Naive thymus-derived CD4-positive, alpha-beta T cell (primary cell): ENCODE measurements at regions not wholly inside any gene's neighbourhood (a gene's known extent, or its start where the extent isn't known, plus 50 kb on each side); places are given as distances from the start of the nearest gene placed in this dataset.

ENCODE experiments used
- ATAC-seq: fragments of 150-1000 bp; cut with Tn5 transposase; 2 replicates; pipeline ENCODE4 v1.10.0; 2021; ENCODE audit warnings: mild to moderate bottlenecking, moderate library complexity
- CTCF ChIA-PET: fragments of 350-600 bp; sonication (Branson Sonifier 250); formaldehyde crosslinking; loops from one replicate; lab custom pipeline; 2021; ENCODE audit warnings: antibody characterized with exemption; lab: Charles Lee
- POLR2A ChIA-PET: fragments of 350-600 bp; sonication (Branson Sonifier 250); formaldehyde crosslinking; loops from one replicate; lab custom pipeline; 2021; ENCODE audit warnings: antibody characterized with exemption, inconsistent platforms; lab: Charles Lee
- DNase-seq, 9 donors: peaks; one replicate each; pipeline versions ENCODE4 v3.0.0 to v3.0.0-alpha.2; 2020 to 2022; ENCODE audit warnings: mixed read lengths in 1 of 9
- H3K27ac ChIP-seq: one replicate; pipeline ENCODE4 v1.7.0; 2013; ENCODE audit warnings: mild to moderate bottlenecking, low read depth, low read length, moderate library complexity
- H3K27me3 ChIP-seq, 2 donors: one replicate each; pipeline ENCODE4 v1.7.0; 2013; ENCODE audit warnings: low read length in 2 of 2, mild to moderate bottlenecking in 2 of 2, moderate library complexity in 2 of 2; ENCODE audit not compliant: control insufficient read depth in 2 of 2, insufficient read depth in 2 of 2
- H3K36me3 ChIP-seq, 3 experiments: 1 replicate in 2 of 3; 2 replicates in 1 of 3; pipeline ENCODE4 v1.7.0; 2013; ENCODE audit warnings: low read length in 3 of 3, mild to moderate bottlenecking in 3 of 3, moderate library complexity in 1 of 3; ENCODE audit not compliant: insufficient read depth in 3 of 3, control insufficient read depth in 2 of 3
- H3K4me1 ChIP-seq, 2 donors: one replicate each; pipeline ENCODE4 v1.7.0; 2013; ENCODE audit warnings: low read length in 2 of 2, mild to moderate bottlenecking in 2 of 2, moderate library complexity in 1 of 2; ENCODE audit not compliant: control insufficient read depth in 2 of 2, insufficient read depth in 2 of 2
- H3K4me3 ChIP-seq: 2 replicates; pipeline ENCODE4 v1.7.0; 2013; ENCODE audit warnings: mild to moderate bottlenecking, low read length
- H3K9me3 ChIP-seq, 3 experiments: 1 replicate in 2 of 3; 2 replicates in 1 of 3; pipeline ENCODE4 v1.7.0; 2013; ENCODE audit warnings: low read length in 3 of 3; ENCODE audit not compliant: control insufficient read depth in 2 of 3
- H3K27ac Mint-ChIP-seq, 9 donors: one replicate each; pipeline ENCODE4 v1.8.0; 2020 to 2022; ENCODE audit warnings: mixed read lengths in 9 of 9, mild to moderate bottlenecking in 8 of 9, moderate library complexity in 5 of 9, inconsistent platforms in 2 of 9
- H3K27me3 Mint-ChIP-seq, 5 donors: one replicate each; pipeline ENCODE4 v1.8.0; 2021 to 2022; ENCODE audit warnings: mixed read lengths in 5 of 5, mild to moderate bottlenecking in 1 of 5
- H3K36me3 Mint-ChIP-seq, 5 donors: one replicate each; pipeline ENCODE4 v1.8.0; 2020 to 2022; ENCODE audit warnings: mixed read lengths in 5 of 5, mild to moderate bottlenecking in 3 of 5, inconsistent platforms in 1 of 5
- H3K4me1 Mint-ChIP-seq, 7 donors: one replicate each; pipeline ENCODE4 v1.8.0; 2020 to 2022; ENCODE audit warnings: mixed read lengths in 7 of 7, mild to moderate bottlenecking in 3 of 7, inconsistent platforms in 1 of 7
- H3K4me3 Mint-ChIP-seq, 10 donors: one replicate each; pipeline ENCODE4 v1.8.0; 2020 to 2022; ENCODE audit warnings: mild to moderate bottlenecking in 10 of 10, mixed read lengths in 10 of 10, moderate library complexity in 6 of 10, inconsistent platforms in 2 of 10
- H3K9me3 Mint-ChIP-seq, 11 donors: one replicate each; pipeline ENCODE4 v1.8.0; 2020 to 2022; ENCODE audit warnings: mixed read lengths in 11 of 11, mild to moderate bottlenecking in 4 of 11, inconsistent platforms in 1 of 11, moderate library complexity in 1 of 11
- intact Hi-C, 2 donors: fragments of 100-400 bp; cut with micrococcal nuclease; formaldehyde crosslinking; loops; one replicate each; pipeline ENCODE4 v1.15.1; 2023

- CTCF ChIA-PET: no interaction called here
- no peaks in the 10 kb centered on the region for H3K9me3 ChIP-seq
- intact Hi-C loops: no loop called here
- H3K4me3 Mint-ChIP-seq: no peak overlapping the region
- POLR2A ChIA-PET: no interaction called here
- H3K4me1 ChIP-seq: no peaks in the 10 kb centered on the region
- no peaks in the 10 kb centered on the region for H3K36me3 Mint-ChIP-seq
- DNase-seq (no peak), ATAC-seq (no peak)
- peaks cover 0 to 5% (median 0%) of the 10 kb centered on the region in 11 donors for H3K9me3 Mint-ChIP-seq
- no peak overlapping the region for H3K27ac Mint-ChIP-seq
- H3K27me3 Mint-ChIP-seq: peaks cover 3 to 36% (median 29%) of the 10 kb centered on the region in 5 donors
- H3K36me3 ChIP-seq: no peaks in the 10 kb centered on the region
- no peaks in the 10 kb centered on the region for H3K4me1 Mint-ChIP-seq
- no peak overlapping the region for H3K27ac ChIP-seq
- no peak overlapping the region for H3K4me3 ChIP-seq
- no peaks in the 10 kb centered on the region for H3K27me3 ChIP-seq
Measured at GRCh38 chr4:42302348-42302747, 94.9 kb upstream of the SHISA3 start.

DNA sequence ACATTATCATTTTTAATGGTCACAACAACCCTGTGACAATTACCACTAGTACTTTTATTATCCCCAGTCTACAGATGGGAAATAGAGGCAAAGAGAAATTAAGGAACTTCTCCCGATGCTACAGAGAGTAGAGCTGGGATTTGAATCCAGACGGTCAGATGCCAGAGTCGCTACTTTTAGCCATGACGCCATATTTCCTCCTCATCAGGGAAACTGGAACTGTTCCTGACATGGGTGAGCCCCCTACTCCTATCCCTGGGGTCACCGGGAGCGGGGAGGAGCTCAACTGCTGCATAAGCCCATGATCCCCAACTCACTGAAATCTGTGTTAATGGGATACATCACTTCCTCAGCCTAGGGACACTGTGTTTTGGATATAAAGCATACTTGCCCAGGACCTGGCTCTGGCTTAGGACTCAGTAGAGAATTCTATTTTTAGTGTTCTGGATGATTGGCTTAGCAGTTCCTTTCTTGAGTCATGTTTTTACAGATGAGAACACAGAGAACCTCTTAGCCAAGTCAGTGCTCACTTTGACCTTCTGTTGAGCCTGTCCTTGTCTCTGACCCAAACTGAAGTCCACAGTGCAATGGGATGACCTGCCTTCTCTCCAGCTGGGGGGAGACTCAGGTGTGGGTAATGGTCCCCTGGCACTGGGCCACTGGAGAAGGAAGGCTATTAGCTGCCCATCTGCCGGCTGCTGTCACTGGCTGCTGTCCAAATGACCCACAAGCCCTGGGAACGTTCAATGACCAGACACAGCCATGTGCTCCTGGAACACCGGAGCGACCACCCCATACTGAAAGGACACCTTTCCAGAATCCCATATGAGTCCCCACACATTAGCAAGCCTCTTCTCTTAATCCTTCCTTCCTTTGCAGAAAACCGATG, 90.8 kb upstream of the SHISA3 start:
- Histone ChIP-seq H3K4me1 (no peaks in the 10 kb centered on the region), H3K4me3 (no peak overlapping the region), H3K27me3 (no peaks in the 10 kb centered on the region), H3K36me3 (no peaks in the 10 kb centered on the region), H3K9me3 (no peaks in the 10 kb centered on the region), H3K27ac (no peak overlapping the region)
- Mint-ChIP-seq H3K4me1 (no peaks in the 10 kb centered on the region), H3K9me3 (peaks cover 0 to 6% (median 0%) of the 10 kb centered on the region in 11 donors), H3K4me3 (no peak overlapping the region), H3K36me3 (no peaks in the 10 kb centered on the region), H3K27ac (peak overlapping the region in 1 of 9 donors; percentile 26), H3K27me3 (peaks cover 0 to 41% (median 24%) of the 10 kb centered on the region in 5 donors)
- intact Hi-C loops: no loop called here
- ChIA-PET CTCF (no interaction called here), POLR2A (no interaction called here)
- DNase-seq (no peak), ATAC-seq (no peak)

- Mint-ChIP-seq H3K9me3 (peaks cover 0 to 5% (median 0%) of the 10 kb centered on the region in 11 donors), H3K27me3 (peaks cover 0 to 37% (median 23%) of the 10 kb centered on the region in 5 donors), H3K4me1 (no peaks in the 10 kb centered on the region), H3K4me3 (no peak overlapping the region), H3K27ac (no peak overlapping the region), H3K36me3 (no peaks in the 10 kb centered on the region)
- CTCF ChIA-PET: no interaction called here
- no peaks in the 10 kb centered on the region for H3K27me3 ChIP-seq
- no peaks in the 10 kb centered on the region for H3K4me1 ChIP-seq
- DNase-seq: no peak
- intact Hi-C loops: no loop called here
- no peaks in the 10 kb centered on the region for H3K9me3 ChIP-seq
- no peak overlapping the region for H3K27ac ChIP-seq
- no peaks in the 10 kb centered on the region for H3K36me3 ChIP-seq
- no peak overlapping the region for H3K4me3 ChIP-seq
- POLR2A ChIA-PET: no interaction called here
- ATAC-seq: no peak
Measured at GRCh38 chr4:42308247-42308646, 89.0 kb upstream of the SHISA3 start.

DNA sequence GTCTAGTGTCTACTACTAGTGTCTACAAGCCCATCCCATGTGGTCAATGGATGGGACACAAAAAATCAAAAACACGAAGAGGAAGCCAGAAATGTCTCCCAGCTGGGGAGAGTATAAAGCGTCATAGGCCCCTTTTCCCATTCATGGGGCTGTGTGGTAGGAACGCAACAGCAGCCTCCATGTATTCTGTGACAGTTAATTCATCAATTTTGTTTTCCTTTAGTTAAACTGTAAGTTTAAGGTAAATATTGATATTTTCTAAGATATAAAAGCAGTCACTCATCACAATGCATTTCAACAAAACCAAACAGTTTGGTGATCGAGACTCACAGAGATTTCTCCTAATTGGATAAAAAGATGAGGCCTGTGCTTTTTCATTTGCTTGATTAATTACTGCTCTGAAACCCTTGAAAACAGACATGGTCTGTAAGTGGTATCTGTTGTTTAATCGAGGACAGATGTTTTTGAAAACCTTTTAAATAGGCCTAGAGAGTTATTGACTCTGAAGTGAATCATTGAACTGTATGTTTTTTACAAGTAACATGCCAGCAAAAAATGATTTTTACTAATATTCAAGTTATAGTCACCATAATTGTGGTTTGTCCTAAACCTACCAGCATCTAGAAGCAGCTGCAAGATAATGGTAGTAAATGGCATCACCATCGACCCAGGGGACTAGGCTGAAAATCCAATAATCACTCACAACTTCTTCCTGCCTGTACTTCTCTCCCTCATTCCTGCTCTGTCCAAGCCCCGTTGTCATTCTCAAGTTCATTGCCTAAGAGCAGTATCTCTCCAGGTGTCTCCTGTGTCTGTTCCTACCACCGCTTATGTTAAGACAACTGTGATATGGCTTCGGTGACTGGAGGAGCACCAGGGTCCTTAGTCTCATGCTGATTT, 87.7 kb upstream of the SHISA3 start:
- Histone ChIP-seq H3K9me3 (no peaks in the 10 kb centered on the region), H3K27me3 (no peaks in the 10 kb centered on the region), H3K36me3 (no peaks in the 10 kb centered on the region), H3K27ac (no peak overlapping the region), H3K4me3 (no peak overlapping the region), H3K4me1 (no peaks in the 10 kb centered on the region)
- intact Hi-C loops: no loop called here
- Mint-ChIP-seq H3K4me1 (no peaks in the 10 kb centered on the region), H3K9me3 (peaks cover 0 to 6% (median 0%) of the 10 kb centered on the region in 11 donors), H3K4me3 (no peak overlapping the region), H3K27ac (no peak overlapping the region), H3K36me3 (no peaks in the 10 kb centered on the region), H3K27me3 (peaks cover 0 to 43% (median 21%) of the 10 kb centered on the region in 5 donors)
- no peak for DNase-seq
- ATAC-seq: no peak
- ChIA-PET CTCF (no interaction called here), POLR2A (no interaction called here)

DNA sequence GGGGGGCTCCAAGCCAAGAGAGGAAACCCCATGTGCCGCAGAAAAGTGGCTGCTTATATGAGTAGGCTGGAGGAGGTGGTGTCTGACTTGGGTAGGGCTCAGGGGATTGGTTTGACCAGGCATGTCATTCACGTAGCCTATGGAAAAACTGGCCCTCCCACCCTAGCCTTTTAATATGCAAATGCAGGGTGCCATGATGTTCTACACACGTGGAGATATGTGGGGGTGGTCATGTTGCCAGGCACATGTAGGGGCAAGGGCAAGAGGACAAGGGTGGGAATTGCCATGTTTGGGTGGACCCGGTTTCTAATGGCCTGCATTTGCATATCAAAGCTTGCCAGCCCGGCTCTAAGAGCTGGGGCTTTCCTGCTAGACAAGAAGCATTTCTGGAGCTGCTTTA, 86.9 kb upstream of the SHISA3 start:
- ChIA-PET CTCF (no interaction called here), POLR2A (no interaction called here)
- Histone ChIP-seq H3K36me3 (no peaks in the 10 kb centered on the region), H3K27me3 (no peaks in the 10 kb centered on the region), H3K4me1 (no peaks in the 10 kb centered on the region), H3K4me3 (no peak overlapping the region), H3K9me3 (no peaks in the 10 kb centered on the region), H3K27ac (no peak overlapping the region)
- Mint-ChIP-seq H3K27ac (no peak overlapping the region), H3K27me3 (peaks cover 0 to 40% (median 21%) of the 10 kb centered on the region in 5 donors), H3K36me3 (no peaks in the 10 kb centered on the region), H3K4me1 (no peaks in the 10 kb centered on the region), H3K4me3 (no peak overlapping the region), H3K9me3 (peaks cover 0 to 6% (median 0%) of the 10 kb centered on the region in 11 donors)
- intact Hi-C loops: no loop called here
- no peak for ATAC-seq
- DNase-seq: no peak

DNA sequence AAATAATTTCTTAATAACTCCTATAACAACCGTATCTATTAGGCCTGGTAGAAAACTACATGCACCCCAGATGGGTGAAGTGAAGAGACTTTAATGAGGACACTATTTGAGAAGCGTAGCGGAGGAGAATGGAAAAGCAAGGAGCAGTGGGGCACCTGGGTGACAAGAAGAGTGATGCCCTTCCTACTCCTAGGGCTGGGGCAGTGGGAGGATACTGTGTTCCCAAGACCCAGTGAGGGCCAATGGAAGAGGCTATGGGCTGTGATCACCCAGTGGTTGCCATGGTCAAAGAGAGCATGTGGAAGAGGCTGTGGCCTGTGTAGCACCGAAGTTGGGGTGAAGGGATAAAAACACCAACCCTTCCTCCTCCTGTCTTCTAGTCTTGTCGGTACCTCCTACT, 86.5 kb upstream of the SHISA3 start:
- POLR2A ChIA-PET: no interaction called here
- Histone ChIP-seq H3K9me3 (no peaks in the 10 kb centered on the region), H3K36me3 (no peaks in the 10 kb centered on the region), H3K4me1 (no peaks in the 10 kb centered on the region), H3K27me3 (no peaks in the 10 kb centered on the region), H3K4me3 (no peak overlapping the region), H3K27ac (no peak overlapping the region)
- Mint-ChIP-seq H3K27me3 (peaks cover 0 to 37% (median 19%) of the 10 kb centered on the region in 5 donors), H3K4me1 (no peaks in the 10 kb centered on the region), H3K9me3 (peaks cover 0 to 6% (median 0%) of the 10 kb centered on the region in 11 donors), H3K27ac (no peak overlapping the region), H3K36me3 (no peaks in the 10 kb centered on the region), H3K4me3 (no peak overlapping the region)
- CTCF ChIA-PET: no interaction called here
- intact Hi-C loops: no loop called here
- DNase-seq (no peak), ATAC-seq (no peak)
